Smooth muscle cell (in vitro differentiated cells): ENCODE measurements at regions not wholly inside any gene's neighbourhood (a gene's known extent, or its start where the extent isn't known, plus 50 kb on each side); places are given as distances from the start of the nearest gene placed in this dataset.

Source experiments
- DNase-seq: peaks from one replicate; lab custom pipeline; 2025; ENCODE audit not compliant: unreplicated experiment; lab: John Stamatoyannopoulos, UW
- H2AFZ ChIP-seq: fragments of 200-600 bp; sonication (generic); 2 replicates; pipeline ENCODE4 v1.6.0; 2016; ENCODE audit warnings: antibody characterized with exemption, low read depth, mild to moderate bottlenecking
- H3F3A ChIP-seq: fragments of 200-600 bp; sonication (generic); 2 replicates; pipeline ENCODE4 v1.6.0; 2017; ENCODE audit warnings: antibody characterized with exemption, low read depth
- H3K27ac ChIP-seq: fragments of 200-600 bp; sonication (generic); 2 replicates; pipeline ENCODE4 v1.5.1; 2016; ENCODE audit warnings: low read depth, mild to moderate bottlenecking
- H3K27me3 ChIP-seq: fragments of 200-600 bp; sonication (generic); 2 replicates; pipeline ENCODE4 v1.6.1; 2016; ENCODE audit warnings: low read depth, mild to moderate bottlenecking
- H3K36me3 ChIP-seq: fragments of 200-600 bp; sonication (generic); 2 replicates; pipeline ENCODE4 v1.5.1; 2016; ENCODE audit warnings: low read depth
- H3K4me1 ChIP-seq: fragments of 200-600 bp; sonication (generic); 2 replicates; pipeline ENCODE4 v1.5.1; 2016; ENCODE audit warnings: low read depth
- H3K4me2 ChIP-seq: fragments of 200-600 bp; sonication (generic); 2 replicates; pipeline ENCODE4 v1.6.0; 2016; ENCODE audit warnings: mild to moderate bottlenecking
- H3K4me3 ChIP-seq: fragments of 200-600 bp; sonication (generic); 2 replicates; pipeline ENCODE4 v1.5.1; 2016; ENCODE audit warnings: mild to moderate bottlenecking
- H3K79me2 ChIP-seq: fragments of 200-600 bp; sonication (generic); 2 replicates; pipeline ENCODE4 v1.6.0; 2016; ENCODE audit warnings: low read depth, mild to moderate bottlenecking
- H3K9ac ChIP-seq: fragments of 200-600 bp; sonication (generic); 2 replicates; pipeline ENCODE4 v1.6.0; 2016; ENCODE audit warnings: low read depth
- H3K9me3 ChIP-seq: fragments of 200-600 bp; sonication (generic); replicated peaks from 2 replicates; pipeline ENCODE4 v1.5.1; 2016; ENCODE audit warnings: low read depth
- H4K20me1 ChIP-seq: fragments of 200-600 bp; sonication (generic); 2 replicates; pipeline ENCODE4 v1.6.0; 2016; ENCODE audit warnings: low read depth
- WGBS: methylation state at CpG from one replicate; pipeline ENCODE4 v1.1.7; 2016; ENCODE audit warnings: low lambda C conversion rate; 5-methylcytosine and 5-hydroxymethylcytosine counted together
- TF ChIP-seq, protein P1 (sequence below): fragments of 200-600 bp; sonication (generic); IDR thresholded peaks from 2 replicates; pipeline ENCODE4 v1.5.1; 2017; ENCODE audit warnings: borderline replicate concordance, mild to moderate bottlenecking, antibody characterized with exemption; ENCODE audit not compliant: insufficient read depth, poor library complexity, severe bottlenecking

DNA sequence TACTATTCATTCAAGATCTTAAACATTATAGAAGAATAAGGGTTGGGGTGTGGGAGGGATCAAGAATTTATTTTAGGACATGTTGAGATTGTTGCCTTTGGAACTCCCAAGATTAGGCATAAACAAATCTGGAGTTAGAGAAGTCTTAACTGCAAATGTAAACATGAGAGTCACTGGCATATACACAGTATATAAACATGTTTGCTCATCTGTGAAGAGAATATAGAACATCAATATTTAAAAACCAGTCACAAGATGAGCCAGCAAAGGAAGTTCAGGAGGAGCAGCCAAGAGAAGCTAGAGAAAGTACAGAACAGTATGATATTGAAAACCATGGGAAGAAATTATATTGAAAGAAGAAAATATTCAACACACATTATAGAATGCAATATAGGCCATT, 638.6 kb upstream of the SLC39A10 start:
- Histone ChIP-seq H3K9me3 (no peaks in the 10 kb centered on the region), H4K20me1 (no peaks in the 10 kb centered on the region), H3K27me3 (no peaks in the 10 kb centered on the region), H3K4me1 (no peaks in the 10 kb centered on the region), H3K9ac (no peak overlapping the region), H2AFZ (no peak overlapping the region), H3K36me3 (no peaks in the 10 kb centered on the region), H3K4me3 (no peak overlapping the region), H3K4me2 (no peak overlapping the region), H3F3A (no peaks in the 10 kb centered on the region), H3K27ac (no peak overlapping the region), H3K79me2 (no peaks in the 10 kb centered on the region)
- TF ChIP-seq, protein P1, sequence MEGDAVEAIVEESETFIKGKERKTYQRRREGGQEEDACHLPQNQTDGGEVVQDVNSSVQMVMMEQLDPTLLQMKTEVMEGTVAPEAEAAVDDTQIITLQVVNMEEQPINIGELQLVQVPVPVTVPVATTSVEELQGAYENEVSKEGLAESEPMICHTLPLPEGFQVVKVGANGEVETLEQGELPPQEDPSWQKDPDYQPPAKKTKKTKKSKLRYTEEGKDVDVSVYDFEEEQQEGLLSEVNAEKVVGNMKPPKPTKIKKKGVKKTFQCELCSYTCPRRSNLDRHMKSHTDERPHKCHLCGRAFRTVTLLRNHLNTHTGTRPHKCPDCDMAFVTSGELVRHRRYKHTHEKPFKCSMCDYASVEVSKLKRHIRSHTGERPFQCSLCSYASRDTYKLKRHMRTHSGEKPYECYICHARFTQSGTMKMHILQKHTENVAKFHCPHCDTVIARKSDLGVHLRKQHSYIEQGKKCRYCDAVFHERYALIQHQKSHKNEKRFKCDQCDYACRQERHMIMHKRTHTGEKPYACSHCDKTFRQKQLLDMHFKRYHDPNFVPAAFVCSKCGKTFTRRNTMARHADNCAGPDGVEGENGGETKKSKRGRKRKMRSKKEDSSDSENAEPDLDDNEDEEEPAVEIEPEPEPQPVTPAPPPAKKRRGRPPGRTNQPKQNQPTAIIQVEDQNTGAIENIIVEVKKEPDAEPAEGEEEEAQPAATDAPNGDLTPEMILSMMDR = no peak
- no peak for DNase-seq

DNA sequence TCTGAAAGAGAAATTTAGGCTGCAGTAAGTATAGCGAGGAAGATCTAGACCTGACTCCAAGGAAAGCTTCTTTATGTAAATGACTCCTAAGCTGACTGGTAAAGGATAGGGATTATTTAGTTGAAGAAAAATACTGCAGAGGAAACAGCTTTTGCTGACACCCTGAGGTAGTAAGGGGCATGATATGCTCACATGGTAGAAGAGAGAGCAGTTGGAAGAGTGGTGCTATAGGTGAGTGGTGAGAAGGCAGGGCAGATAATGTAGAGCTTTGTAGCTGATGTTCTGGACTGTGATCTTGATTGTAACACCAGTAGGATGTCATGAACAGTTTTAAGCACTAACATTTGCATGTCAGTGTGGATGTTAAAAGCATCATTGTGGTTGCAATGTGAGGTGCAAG, 639.1 kb upstream of the SLC39A10 start:
- no peak overlapping the region for H3K4me2 ChIP-seq

DNA sequence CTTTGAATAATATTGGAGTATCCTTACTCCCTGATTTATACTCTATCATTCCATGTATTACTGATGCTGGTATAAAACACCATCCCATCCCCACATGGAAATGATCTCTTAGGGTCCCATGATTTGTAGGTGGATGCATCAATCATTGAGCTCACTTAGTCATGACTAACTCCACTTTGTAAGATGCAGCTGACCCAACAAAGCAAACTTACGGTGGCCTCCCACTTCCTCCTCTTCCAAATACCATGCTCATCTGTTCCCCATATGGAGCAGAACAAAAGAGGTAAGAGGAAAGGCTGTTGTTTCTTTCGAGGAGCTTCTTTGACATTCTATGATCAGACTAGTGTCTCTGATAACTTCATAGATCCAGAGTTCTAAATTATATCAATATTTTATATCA, 640.2 kb upstream of the SLC39A10 start:
- Histone ChIP-seq H3K36me3 (no peaks in the 10 kb centered on the region), H3K27ac (no peak overlapping the region), H2AFZ (no peak overlapping the region), H3K9ac (no peak overlapping the region), H3K27me3 (no peaks in the 10 kb centered on the region), H4K20me1 (no peaks in the 10 kb centered on the region), H3K4me1 (no peaks in the 10 kb centered on the region), H3K79me2 (no peaks in the 10 kb centered on the region), H3K4me3 (no peak overlapping the region), H3K4me2 (no peak overlapping the region), H3K9me3 (no peaks in the 10 kb centered on the region), H3F3A (no peaks in the 10 kb centered on the region)
- DNase-seq = no peak
- 62% methylated on average over 2 of the region's 2 CpGs for WGBS
- TF ChIP-seq, protein P1 = no peak

More for the DNA sequence above, 639.1 kb upstream of the SLC39A10 start:
- no peaks in the 10 kb centered on the region for H3K27me3 ChIP-seq
- H3K79me2 ChIP-seq = no peaks in the 10 kb centered on the region
- TF ChIP-seq, protein P1 = no peak
- H3K4me3 ChIP-seq = no peak overlapping the region
- H2AFZ ChIP-seq = no peak overlapping the region
- no peak for DNase-seq
- no peaks in the 10 kb centered on the region for H3K9me3 ChIP-seq
- H3K4me1 ChIP-seq = no peaks in the 10 kb centered on the region
- no peak overlapping the region for H3K27ac ChIP-seq
- H4K20me1 ChIP-seq = no peaks in the 10 kb centered on the region
- no peaks in the 10 kb centered on the region for H3K36me3 ChIP-seq
- H3F3A ChIP-seq = no peaks in the 10 kb centered on the region
- H3K9ac ChIP-seq = no peak overlapping the region
- WGBS = 88% methylated on average over 1 of the region's 1 CpG

DNA sequence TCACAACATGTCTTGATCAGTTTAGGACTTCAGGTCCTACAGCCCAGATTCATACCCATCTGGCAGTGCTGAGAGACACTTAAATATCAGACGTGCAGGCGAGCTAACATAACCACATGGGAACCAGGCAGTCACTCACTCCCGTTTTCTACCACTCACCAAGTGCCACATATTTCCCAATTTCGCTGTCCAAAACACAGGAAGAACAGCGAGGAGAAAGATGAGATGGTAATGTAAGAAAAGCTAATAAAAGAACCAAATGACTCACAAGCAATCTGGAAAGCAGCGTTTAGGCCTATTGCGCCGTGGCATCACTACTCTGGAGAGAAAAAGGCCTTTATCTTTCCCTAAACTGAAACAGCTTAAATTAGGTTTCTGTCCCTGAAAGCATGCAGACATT, 647.8 kb upstream of the SLC39A10 start:
- Histone ChIP-seq H3K27me3 (no peaks in the 10 kb centered on the region), H3K4me3 (no peak overlapping the region), H3F3A (peaks cover 8% of the 10 kb centered on the region), H3K27ac (peak overlapping the region; percentile 71), H3K36me3 (no peaks in the 10 kb centered on the region), H2AFZ (peak overlapping the region; percentile 74), H4K20me1 (no peaks in the 10 kb centered on the region), H3K4me1 (no peaks in the 10 kb centered on the region), H3K9ac (no peak overlapping the region), H3K9me3 (no peaks in the 10 kb centered on the region), H3K79me2 (no peaks in the 10 kb centered on the region), H3K4me2 (peak overlapping the region; percentile 58)
- TF ChIP-seq, protein P1 = no peak
- no peak for DNase-seq
- 13% methylated on average over 8 of the region's 8 CpGs for WGBS
